Activated T-cell treated with anti-CD3 and anti-CD28 coated beads, Interleukin-2, amount 50 U/mL, for 24 hours (primary cell): ENCODE measurements at regions not wholly inside any gene's neighbourhood (a gene's known extent, or its start where the extent isn't known, plus 50 kb on each side); places are given as distances from the start of the nearest gene placed in this dataset.
A peak's percentile ranks its signal among the peaks of the same experiment; 100 is the strongest.
"Not testable (repeated sequence)": the region's sequence is repeated elsewhere in the genome, so short reads cannot be mapped to it uniquely, and the experiment has no call there.

Experiments used
- DNase-seq: peaks from one replicate; pipeline ENCODE4 v3.0.0-alpha.2; 2020
- H3K27ac Mint-ChIP-seq: 2 replicates; pipeline ENCODE4 v1.8.0; 2020; ENCODE audit warnings: mild to moderate bottlenecking, mixed read lengths
- H3K27me3 Mint-ChIP-seq: 2 replicates; pipeline ENCODE4 v1.8.0; 2020; ENCODE audit warnings: mixed read lengths
- H3K36me3 Mint-ChIP-seq: 2 replicates; pipeline ENCODE4 v1.8.0; 2020; ENCODE audit warnings: low read depth, mixed read lengths
- H3K4me1 Mint-ChIP-seq: 2 replicates; pipeline ENCODE4 v1.8.0; 2020; ENCODE audit warnings: low read depth, mixed read lengths
- H3K4me3 Mint-ChIP-seq: 2 replicates; pipeline ENCODE4 v1.8.0; 2020; ENCODE audit warnings: mild to moderate bottlenecking, moderate library complexity, mixed read lengths
- H3K9me3 Mint-ChIP-seq: 2 replicates; pipeline ENCODE4 v1.8.0; 2020; ENCODE audit warnings: mixed read lengths

DNA sequence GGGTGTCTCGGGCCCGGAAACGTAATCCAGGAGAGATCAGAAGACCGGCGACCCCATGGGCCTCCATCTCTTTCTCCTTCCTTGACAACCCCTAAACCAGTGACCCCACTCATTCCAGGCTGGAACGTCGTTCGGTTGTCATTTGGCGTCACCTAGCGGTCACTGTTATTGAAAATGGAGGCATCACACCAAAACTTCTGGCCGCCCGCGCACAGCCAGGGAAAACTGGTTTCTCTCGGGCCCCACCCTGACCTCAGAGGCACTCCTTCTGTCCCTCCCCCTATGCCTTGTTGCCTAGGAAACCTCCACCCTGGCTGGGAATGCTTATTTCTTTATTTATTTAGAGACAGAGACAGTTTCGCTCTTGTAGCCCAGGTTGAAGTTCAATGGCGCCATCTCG lies 2327.3 kb upstream of the TPTE start:
- not testable (repeated sequence) for DNase-seq, H3K27ac Mint-ChIP-seq, H3K4me3 Mint-ChIP-seq, H3K27me3 Mint-ChIP-seq, H3K9me3 Mint-ChIP-seq, H3K4me1 Mint-ChIP-seq, H3K36me3 Mint-ChIP-seq

- not testable (repeated sequence) for H3K27ac Mint-ChIP-seq, H3K4me3 Mint-ChIP-seq, H3K27me3 Mint-ChIP-seq, H3K36me3 Mint-ChIP-seq, DNase-seq, H3K4me1 Mint-ChIP-seq, H3K9me3 Mint-ChIP-seq
Observed at GRCh38 chr21:8197377-8198027, 2323.9 kb upstream of the TPTE start.

DNA sequence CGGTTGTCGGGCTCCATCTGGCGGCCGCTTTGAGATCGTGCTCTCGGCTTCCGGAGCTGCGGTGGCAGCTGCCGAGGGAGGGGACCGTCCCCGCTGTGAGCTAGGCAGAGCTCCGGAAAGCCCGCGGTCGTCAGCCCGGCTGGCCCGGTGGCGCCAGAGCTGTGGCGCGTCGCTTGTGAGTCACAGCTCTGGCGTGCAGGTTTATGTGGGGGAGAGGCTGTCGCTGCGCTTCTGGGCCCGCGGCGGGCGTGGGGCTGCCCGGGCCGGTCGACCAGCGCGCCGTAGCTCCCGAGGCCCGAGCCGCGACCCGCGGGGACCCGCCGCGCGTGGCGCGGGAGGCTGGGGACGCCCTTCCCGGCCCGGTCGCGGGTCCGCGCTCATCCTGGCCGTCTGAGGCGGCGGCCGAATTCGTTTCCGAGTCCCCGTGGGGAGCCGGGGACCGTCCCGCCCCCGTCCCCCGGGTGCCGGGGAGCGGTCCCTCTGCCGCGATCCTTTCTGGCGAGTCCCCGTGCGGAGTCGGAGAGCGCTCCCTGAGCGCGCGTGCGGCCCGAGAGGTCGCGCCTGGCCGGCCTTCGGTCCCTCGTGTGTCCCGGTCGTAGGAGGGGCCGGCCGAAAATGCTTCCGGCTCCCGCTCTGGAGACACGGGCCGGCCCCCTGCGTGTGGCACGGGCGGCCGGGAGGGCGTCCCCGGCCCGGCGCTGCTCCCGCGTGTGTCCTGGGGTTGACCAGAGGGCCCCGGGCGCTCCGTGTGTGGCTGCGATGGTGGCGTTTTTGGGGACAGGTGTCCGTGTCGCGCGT lies 2316.1 kb upstream of the TPTE start:
- not testable (repeated sequence) for H3K36me3 Mint-ChIP-seq, H3K27ac Mint-ChIP-seq, DNase-seq, H3K27me3 Mint-ChIP-seq, H3K4me3 Mint-ChIP-seq, H3K9me3 Mint-ChIP-seq, H3K4me1 Mint-ChIP-seq

GRCh38 chr21:8205892-8206188 lies 2315.5 kb upstream of the TPTE start:
- H3K4me1 Mint-ChIP-seq, H3K4me3 Mint-ChIP-seq, DNase-seq, H3K9me3 Mint-ChIP-seq, H3K27ac Mint-ChIP-seq, H3K27me3 Mint-ChIP-seq, H3K36me3 Mint-ChIP-seq: not testable (repeated sequence)

- not testable (repeated sequence) for H3K27me3 Mint-ChIP-seq, H3K27ac Mint-ChIP-seq, H3K4me3 Mint-ChIP-seq, H3K36me3 Mint-ChIP-seq, H3K9me3 Mint-ChIP-seq, H3K4me1 Mint-ChIP-seq
- DNase-seq, result peak; percentile 48
Observed at GRCh38 chr21:8212986-8213550, 2308.3 kb upstream of the TPTE start.

GRCh38 chr21:8214539-8214938 lies 2306.8 kb upstream of the TPTE start:
- H3K27me3 Mint-ChIP-seq, H3K4me1 Mint-ChIP-seq, DNase-seq, H3K4me3 Mint-ChIP-seq, H3K36me3 Mint-ChIP-seq, H3K9me3 Mint-ChIP-seq, H3K27ac Mint-ChIP-seq: not testable (repeated sequence)

GRCh38 chr21:8229366-8230150 lies 2291.8 kb upstream of the TPTE start:
- H3K27ac Mint-ChIP-seq, H3K4me1 Mint-ChIP-seq, DNase-seq, H3K9me3 Mint-ChIP-seq, H3K4me3 Mint-ChIP-seq, H3K27me3 Mint-ChIP-seq, H3K36me3 Mint-ChIP-seq: not testable (repeated sequence)

DNA sequence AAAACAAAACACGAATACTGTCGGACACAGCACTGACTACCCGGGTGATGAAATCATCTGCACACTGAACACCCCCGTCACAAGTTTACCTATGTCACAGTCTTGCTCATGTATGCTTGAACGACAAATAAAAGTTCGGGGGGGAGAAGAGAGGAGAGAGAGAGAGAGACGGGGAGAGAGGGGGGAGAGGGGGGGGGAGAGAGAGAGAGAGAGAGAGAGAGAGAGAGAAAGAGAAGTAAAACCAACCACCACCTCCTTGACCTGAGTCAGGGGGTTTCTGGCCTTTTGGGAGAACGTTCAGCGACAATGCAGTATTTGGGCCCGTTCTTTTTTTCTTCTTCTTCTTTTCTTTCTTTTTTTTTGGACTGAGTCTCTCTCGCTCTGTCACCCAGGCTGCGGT lies 2290.1 kb upstream of the TPTE start:
- not testable (repeated sequence) for H3K4me1 Mint-ChIP-seq, H3K4me3 Mint-ChIP-seq, H3K9me3 Mint-ChIP-seq, DNase-seq, H3K36me3 Mint-ChIP-seq, H3K27me3 Mint-ChIP-seq, H3K27ac Mint-ChIP-seq

GRCh38 chr21:8233000-8233399 lies 2288.4 kb upstream of the TPTE start:
- H3K27me3 Mint-ChIP-seq, H3K36me3 Mint-ChIP-seq, H3K9me3 Mint-ChIP-seq, DNase-seq, H3K4me1 Mint-ChIP-seq, H3K27ac Mint-ChIP-seq, H3K4me3 Mint-ChIP-seq: not testable (repeated sequence)

GRCh38 chr21:8234059-8234458 lies 2287.3 kb upstream of the TPTE start:
- DNase-seq, H3K4me1 Mint-ChIP-seq, H3K36me3 Mint-ChIP-seq, H3K4me3 Mint-ChIP-seq, H3K27me3 Mint-ChIP-seq, H3K27ac Mint-ChIP-seq, H3K9me3 Mint-ChIP-seq: not testable (repeated sequence)

DNA sequence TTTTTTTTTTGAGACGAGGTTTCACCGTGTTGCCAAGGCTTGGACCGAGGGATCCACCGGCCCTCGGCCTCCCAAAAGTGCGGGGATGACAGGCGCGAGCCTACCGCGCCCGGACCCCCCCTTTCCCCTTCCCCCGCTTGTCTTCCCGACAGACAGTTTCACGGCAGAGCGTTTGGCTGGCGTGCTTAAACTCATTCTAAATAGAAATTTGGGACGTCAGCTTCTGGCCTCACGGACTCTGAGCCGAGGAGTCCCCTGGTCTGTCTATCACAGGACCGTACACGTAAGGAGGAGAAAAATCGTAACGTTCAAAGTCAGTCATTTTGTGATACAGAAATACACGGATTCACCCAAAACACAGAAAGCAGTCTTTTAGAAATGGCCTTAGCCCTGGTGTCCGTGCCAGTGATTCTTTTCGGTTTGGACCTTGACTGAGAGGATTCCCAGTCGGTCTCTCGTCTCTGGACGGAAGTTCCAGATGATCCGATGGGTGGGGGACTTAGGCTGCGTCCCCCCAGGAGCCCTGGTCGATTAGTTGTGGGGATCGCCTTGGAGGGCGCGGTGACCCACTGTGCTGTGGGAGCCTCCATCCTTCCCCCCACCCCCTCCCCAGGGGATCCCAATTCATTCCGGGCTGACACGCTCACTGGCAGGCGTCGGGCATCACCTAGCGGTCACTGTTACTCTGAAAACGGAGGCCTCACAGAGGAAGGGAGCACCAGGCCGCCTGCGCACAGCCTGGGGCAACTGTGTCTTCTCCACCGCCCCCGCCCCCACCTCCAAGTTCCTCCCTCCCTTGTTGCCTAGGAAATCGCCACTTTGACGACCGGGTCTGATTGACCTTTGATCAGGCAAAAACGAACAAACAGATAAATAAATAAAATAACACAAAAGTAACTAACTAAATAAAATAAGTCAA lies 2276.4 kb upstream of the TPTE start:
- not testable (repeated sequence) for H3K27me3 Mint-ChIP-seq, H3K4me3 Mint-ChIP-seq, H3K9me3 Mint-ChIP-seq, DNase-seq, H3K27ac Mint-ChIP-seq, H3K36me3 Mint-ChIP-seq, H3K4me1 Mint-ChIP-seq

- not testable (repeated sequence) for H3K27me3 Mint-ChIP-seq, H3K4me1 Mint-ChIP-seq, H3K27ac Mint-ChIP-seq, DNase-seq, H3K36me3 Mint-ChIP-seq, H3K9me3 Mint-ChIP-seq, H3K4me3 Mint-ChIP-seq
Observed at GRCh38 chr21:8245642-8246402, 2275.6 kb upstream of the TPTE start.

DNA sequence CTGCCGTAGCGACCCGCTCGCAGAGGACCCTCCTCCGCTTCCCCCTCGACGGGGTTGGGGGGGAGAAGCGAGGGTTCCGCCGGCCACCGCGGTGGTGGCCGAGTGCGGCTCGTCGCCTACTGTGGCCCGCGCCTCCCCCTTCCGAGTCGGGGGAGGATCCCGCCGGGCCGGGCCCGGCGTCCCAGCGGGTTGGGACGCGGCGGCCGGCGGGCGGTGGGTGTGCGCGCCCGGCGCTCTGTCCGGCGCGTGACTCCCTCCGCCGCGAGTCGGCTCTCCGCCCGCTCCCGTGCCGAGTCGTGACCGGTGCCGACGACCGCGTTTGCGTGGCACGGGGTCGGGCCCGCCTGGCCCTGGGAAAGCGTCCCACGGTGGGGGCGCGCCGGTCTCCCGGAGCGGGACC lies 2269.7 kb upstream of the TPTE start:
- H3K36me3 Mint-ChIP-seq, H3K27ac Mint-ChIP-seq, DNase-seq, H3K27me3 Mint-ChIP-seq, H3K9me3 Mint-ChIP-seq, H3K4me3 Mint-ChIP-seq, H3K4me1 Mint-ChIP-seq: not testable (repeated sequence)

DNA sequence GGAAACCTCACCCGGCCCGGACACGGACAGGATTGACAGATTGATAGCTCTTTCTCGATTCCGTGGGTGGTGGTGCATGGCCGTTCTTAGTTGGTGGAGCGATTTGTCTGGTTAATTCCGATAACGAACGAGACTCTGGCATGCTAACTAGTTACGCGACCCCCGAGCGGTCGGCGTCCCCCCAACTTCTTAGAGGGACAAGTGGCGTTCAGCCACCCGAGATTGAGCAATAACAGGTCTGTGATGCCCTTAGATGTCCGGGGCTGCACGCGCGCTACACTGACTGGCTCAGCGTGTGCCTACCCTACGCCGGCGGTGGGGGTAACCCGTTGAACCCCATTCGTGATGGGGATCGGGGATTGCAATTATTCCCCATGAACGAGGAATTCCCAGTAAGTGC lies 2266.3 kb upstream of the TPTE start:
- not testable (repeated sequence) for H3K9me3 Mint-ChIP-seq, H3K36me3 Mint-ChIP-seq, H3K27me3 Mint-ChIP-seq, H3K4me1 Mint-ChIP-seq, H3K27ac Mint-ChIP-seq, H3K4me3 Mint-ChIP-seq
- DNase-seq, result peak; percentile 53
